ENCODE measurements at regions not wholly inside any gene's neighbourhood (a gene's known extent, or its start where the extent isn't known, plus 50 kb on each side); places are given as distances from the start of the nearest gene placed in this dataset.

- FAIRE-seq (no peak), DNase-seq (ENCODE audit: insufficient read length, low spot score) (no peak)
- no peak for TF ChIP-seq POLR2A (IDR thresholded peaks at IDR 0.05; ENCODE audit: low read depth, low read length)
Observed at GRCh38 chr1:17955302-17956285, 152.0 kb upstream of the IGSF21 start.

- DNase-seq (ENCODE audit: insufficient read length, low spot score) (no peak), FAIRE-seq (no peak)
- no peak for TF ChIP-seq POLR2A (IDR thresholded peaks at IDR 0.05; ENCODE audit: low read depth, low read length)
Observed at GRCh38 chr1:17957588-17958267, 149.9 kb upstream of the IGSF21 start.

GRCh38 chr1:17958704-17959103, 148.9 kb upstream of the IGSF21 start:
- TF ChIP-seq POLR2A (IDR thresholded peaks at IDR 0.05; ENCODE audit: low read depth, low read length) = no peak
- no peak for FAIRE-seq
- DNase-seq (ENCODE audit: insufficient read length, low spot score) = no peak

- no peak for FAIRE-seq
- TF ChIP-seq POLR2A (IDR thresholded peaks at IDR 0.05; ENCODE audit: low read depth, low read length) = no peak
- no peak for DNase-seq (ENCODE audit: insufficient read length, low spot score)
Observed at GRCh38 chr1:17963513-17963912, 144.1 kb upstream of the IGSF21 start.

GRCh38 chr1:17965515-17966100, 142.0 kb upstream of the IGSF21 start:
- no peak for FAIRE-seq
- no peak for TF ChIP-seq POLR2A (IDR thresholded peaks at IDR 0.05; ENCODE audit: low read depth, low read length)
- no peak for DNase-seq (ENCODE audit: insufficient read length, low spot score)

- TF ChIP-seq POLR2A (IDR thresholded peaks at IDR 0.05; ENCODE audit: low read depth, low read length) = no peak
- DNase-seq (ENCODE audit: insufficient read length, low spot score) (no peak), FAIRE-seq (no peak)
Observed at GRCh38 chr1:17966341-17966740, 141.3 kb upstream of the IGSF21 start.

GRCh38 chr1:17967623-17968255, 139.9 kb upstream of the IGSF21 start:
- DNase-seq (ENCODE audit: insufficient read length, low spot score) = no peak
- FAIRE-seq = no peak
- no peak for TF ChIP-seq POLR2A (IDR thresholded peaks at IDR 0.05; ENCODE audit: low read depth, low read length)

GRCh38 chr1:17970757-17971156, 136.8 kb upstream of the IGSF21 start:
- FAIRE-seq = no peak
- no peak for DNase-seq (ENCODE audit: insufficient read length, low spot score)
- no peak for TF ChIP-seq POLR2A (IDR thresholded peaks at IDR 0.05; ENCODE audit: low read depth, low read length)

GRCh38 chr1:17973694-17974093, 133.9 kb upstream of the IGSF21 start:
- no peak for FAIRE-seq
- TF ChIP-seq POLR2A (IDR thresholded peaks at IDR 0.05; ENCODE audit: low read depth, low read length) = no peak
- DNase-seq (ENCODE audit: insufficient read length, low spot score) = no peak

- DNase-seq (ENCODE audit: insufficient read length, low spot score) (no peak), FAIRE-seq (no peak)
- no peak for TF ChIP-seq POLR2A (IDR thresholded peaks at IDR 0.05; ENCODE audit: low read depth, low read length)
Observed at GRCh38 chr1:17976854-17977253, 130.7 kb upstream of the IGSF21 start.

GRCh38 chr1:17978016-17978415, 129.6 kb upstream of the IGSF21 start:
- DNase-seq (ENCODE audit: insufficient read length, low spot score) (no peak), FAIRE-seq (no peak)
- no peak for TF ChIP-seq POLR2A (IDR thresholded peaks at IDR 0.05; ENCODE audit: low read depth, low read length)

- no peak for FAIRE-seq
- no peak for DNase-seq (ENCODE audit: insufficient read length, low spot score)
- no peak for TF ChIP-seq POLR2A (IDR thresholded peaks at IDR 0.05; ENCODE audit: low read depth, low read length)
Observed at GRCh38 chr1:17979815-17980214, 127.8 kb upstream of the IGSF21 start.

GRCh38 chr1:17982197-17982596, 125.4 kb upstream of the IGSF21 start:
- no peak for TF ChIP-seq POLR2A (IDR thresholded peaks at IDR 0.05; ENCODE audit: low read depth, low read length)
- no peak for FAIRE-seq
- DNase-seq (ENCODE audit: insufficient read length, low spot score) = no peak

- peak; percentile 21 for DNase-seq (ENCODE audit: insufficient read length, low spot score)
- no peak for TF ChIP-seq POLR2A (IDR thresholded peaks at IDR 0.05; ENCODE audit: low read depth, low read length)
- no peak for FAIRE-seq
Observed at GRCh38 chr1:17984583-17984982, 123.0 kb upstream of the IGSF21 start.

Data from H54 (cell line).